ENCODE measurements at regions not wholly inside any gene's neighbourhood (a gene's known extent, or its start where the extent isn't known, plus 50 kb on each side); places are given as distances from the start of the nearest gene placed in this dataset.

- Histone ChIP-seq H2AFZ (ENCODE audit: low read depth) (no peak overlapping the region), H3K4me2 (no peak overlapping the region)
- no peak for TF ChIP-seq CTCF (conservative IDR thresholded peaks at IDR 0.05; ENCODE audit: low read depth, low read length)
Observed at GRCh38 chr7:49321843-49322242, 397.5 kb downstream of the CDC14C start.

DNA sequence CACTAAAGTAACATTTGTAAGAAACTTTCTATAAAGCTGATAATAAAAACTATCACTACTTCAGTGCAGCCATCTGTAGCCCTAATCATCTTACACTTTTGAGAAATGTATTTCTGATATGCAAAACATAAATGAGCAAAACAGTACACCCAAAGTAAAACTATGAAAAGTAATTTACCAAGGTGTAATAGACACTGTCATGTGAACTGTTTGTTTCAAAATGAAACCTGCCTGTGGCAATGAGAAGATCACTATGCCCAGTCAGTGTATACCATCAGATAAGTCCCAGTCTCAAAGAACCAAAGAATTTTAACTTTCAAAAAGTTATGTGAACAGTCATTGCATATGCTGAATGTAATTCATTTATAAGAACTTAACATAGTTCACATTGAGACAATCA lies 398.1 kb downstream of the CDC14C start:
- Histone ChIP-seq H3K9ac (no peak overlapping the region), H2AFZ (ENCODE audit: low read depth) (no peak overlapping the region), H3K27ac (no peak overlapping the region), H3K4me1 (ENCODE audit: low read depth, poor library complexity, severe bottlenecking) (peaks cover 21% of the 10 kb centered on the region), H3K27me3 (ENCODE audit: insufficient read depth, low read depth) (no peaks in the 10 kb centered on the region), H4K20me1 (ENCODE audit: insufficient read depth) (no peaks in the 10 kb centered on the region), H3K4me3 (IDR thresholded peaks at IDR 0.05; ENCODE audit: insufficient read depth, low read depth, low read length) (no peak overlapping the region), H3K4me2 (no peak overlapping the region), H3K79me2 (ENCODE audit: insufficient read depth, low read depth) (no peaks in the 10 kb centered on the region), H3K36me3 (ENCODE audit: insufficient read depth) (no peaks in the 10 kb centered on the region)
- no peak for TF ChIP-seq CTCF (conservative IDR thresholded peaks at IDR 0.05; ENCODE audit: low read depth, low read length)

More at GRCh38 chr7:49321843-49322242, 397.5 kb downstream of the CDC14C start:
- no peaks in the 10 kb centered on the region for H3K79me2 ChIP-seq (ENCODE audit: insufficient read depth, low read depth)
- H3K27ac ChIP-seq, result no peak overlapping the region
- no peaks in the 10 kb centered on the region for H3K36me3 ChIP-seq (ENCODE audit: insufficient read depth)
- no peaks in the 10 kb centered on the region for H3K27me3 ChIP-seq (ENCODE audit: insufficient read depth, low read depth)
- peaks cover 21% of the 10 kb centered on the region for H3K4me1 ChIP-seq (ENCODE audit: low read depth, poor library complexity, severe bottlenecking)
- no peak overlapping the region for H3K9ac ChIP-seq
- no peaks in the 10 kb centered on the region for H4K20me1 ChIP-seq (ENCODE audit: insufficient read depth)
- H3K4me3 ChIP-seq (IDR thresholded peaks at IDR 0.05; ENCODE audit: insufficient read depth, low read depth, low read length), result no peak overlapping the region

GRCh38 chr7:49324040-49324439 lies 399.7 kb downstream of the CDC14C start:
- no peak overlapping the region for H3K27ac ChIP-seq
- H3K4me1 ChIP-seq (ENCODE audit: low read depth, poor library complexity, severe bottlenecking), result peaks cover 21% of the 10 kb centered on the region
- H3K4me2 ChIP-seq, result no peak overlapping the region
- H3K9ac ChIP-seq, result no peak overlapping the region
- H3K36me3 ChIP-seq (ENCODE audit: insufficient read depth), result no peaks in the 10 kb centered on the region
- no peaks in the 10 kb centered on the region for H4K20me1 ChIP-seq (ENCODE audit: insufficient read depth)
- no peaks in the 10 kb centered on the region for H3K27me3 ChIP-seq (ENCODE audit: insufficient read depth, low read depth)
- H2AFZ ChIP-seq (ENCODE audit: low read depth), result no peak overlapping the region
- TF ChIP-seq CTCF (conservative IDR thresholded peaks at IDR 0.05; ENCODE audit: low read depth, low read length), result no peak
- no peaks in the 10 kb centered on the region for H3K79me2 ChIP-seq (ENCODE audit: insufficient read depth, low read depth)
- no peak overlapping the region for H3K4me3 ChIP-seq (IDR thresholded peaks at IDR 0.05; ENCODE audit: insufficient read depth, low read depth, low read length)

DNA sequence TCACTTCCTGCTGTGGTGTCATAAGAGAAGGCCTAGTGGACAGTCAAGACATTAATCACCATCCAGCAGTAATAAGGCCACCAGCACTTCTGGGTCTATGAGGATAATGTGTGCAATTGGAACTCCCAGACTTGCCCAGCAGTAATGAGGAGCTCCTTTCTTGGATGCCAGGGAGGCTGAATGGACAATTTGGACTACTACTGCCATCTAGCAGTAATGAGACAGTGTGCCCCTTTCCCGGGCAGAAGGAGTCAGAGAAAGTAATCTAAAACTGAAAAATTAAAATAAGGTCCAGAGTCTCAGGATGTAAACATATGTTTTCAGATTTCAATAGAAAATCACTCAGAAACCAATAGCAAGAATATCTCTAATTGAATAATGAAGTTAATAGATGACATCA lies 400.4 kb downstream of the CDC14C start:
- H3K4me3 ChIP-seq (IDR thresholded peaks at IDR 0.05; ENCODE audit: insufficient read depth, low read depth, low read length), result no peak overlapping the region
- H3K4me2 ChIP-seq, result 0 out of 2 replicates have a peak overlapping the region, but pooled peaks have one; percentile 1
- no peaks in the 10 kb centered on the region for H3K79me2 ChIP-seq (ENCODE audit: insufficient read depth, low read depth)
- H3K9ac ChIP-seq, result no peak overlapping the region
- TF ChIP-seq CTCF (conservative IDR thresholded peaks at IDR 0.05; ENCODE audit: low read depth, low read length), result no peak
- H3K4me1 ChIP-seq (ENCODE audit: low read depth, poor library complexity, severe bottlenecking), result peaks cover 21% of the 10 kb centered on the region
- H4K20me1 ChIP-seq (ENCODE audit: insufficient read depth), result no peaks in the 10 kb centered on the region
- H2AFZ ChIP-seq (ENCODE audit: low read depth), result no peak overlapping the region
- no peaks in the 10 kb centered on the region for H3K36me3 ChIP-seq (ENCODE audit: insufficient read depth)
- H3K27me3 ChIP-seq (ENCODE audit: insufficient read depth, low read depth), result no peaks in the 10 kb centered on the region
- no peak overlapping the region for H3K27ac ChIP-seq

Data from KMS-11 (cell line).